ENCODE measurements at regions not wholly inside any gene's neighbourhood (a gene's known extent, or its start where the extent isn't known, plus 50 kb on each side); places are given as distances from the start of the nearest gene placed in this dataset.

- no peaks in the 10 kb centered on the region for H3K4me1 Mint-ChIP-seq
Measured at GRCh38 chr4:79025170-79025569, 85.9 kb upstream of the PAQR3 start.

More at GRCh38 chr4:79025170-79025569, 85.9 kb upstream of the PAQR3 start:
- Histone ChIP-seq H3K27me3 (ENCODE audit: insufficient read depth, low read length) (no peaks in the 10 kb centered on the region), H3K14ac (ENCODE audit: insufficient read depth, low read length) (no peak overlapping the region), H3K9me3 (ENCODE audit: control insufficient read depth, low read depth, low read length) (no peaks in the 10 kb centered on the region), H3K4ac (ENCODE audit: low read depth, low read length) (no peak overlapping the region), H3K23ac (ENCODE audit: insufficient read length, low read depth, low read length) (no peak overlapping the region), H2BK5ac (ENCODE audit: insufficient read length, low read length) (no peak overlapping the region), H3K4me1 (ENCODE audit: insufficient read depth, low read length) (no peaks in the 10 kb centered on the region), H3T11ph (ENCODE audit: low read length) (no peak overlapping the region), H2BK12ac (ENCODE audit: insufficient read length, low read depth, low read length) (no peak overlapping the region), H3K56ac (ENCODE audit: insufficient read length, low read depth, low read length) (no peak overlapping the region), H4K8ac (replicated peaks; ENCODE audit: insufficient read length, low read depth, low read length) (no peak overlapping the region), H3K18ac (ENCODE audit: insufficient read length, low read depth, low read length) (no peak overlapping the region), H2AK5ac (ENCODE audit: insufficient read length, low read length) (no peak overlapping the region), H4K5ac (ENCODE audit: insufficient read length, low read depth, low read length) (no peak overlapping the region), H3K79me2 (ENCODE audit: insufficient read depth, low read length) (no peaks in the 10 kb centered on the region), H2BK20ac (ENCODE audit: low read depth, low read length, poor library complexity, severe bottlenecking) (no peak overlapping the region), H3K4me2 (ENCODE audit: insufficient read depth, insufficient read length, low read length) (no peak overlapping the region), H2BK120ac (ENCODE audit: low read depth, low read length, poor library complexity, severe bottlenecking) (no peak overlapping the region), H4K20me1 (ENCODE audit: control insufficient read depth, insufficient read depth, insufficient read length) (no peaks in the 10 kb centered on the region), H4K91ac (ENCODE audit: insufficient read length, low read depth, low read length) (no peak overlapping the region), H3K23me2 (ENCODE audit: insufficient read length, low read depth, low read length, poor library complexity, severe bottlenecking) (no peaks in the 10 kb centered on the region), H3K9ac (ENCODE audit: extremely low read depth, insufficient read length, low read length) (no peak overlapping the region), H2BK15ac (ENCODE audit: low read depth, low read length) (no peak overlapping the region), H3K27ac (ENCODE audit: insufficient read length, low read depth, low read length) (no peak overlapping the region), H3K79me1 (ENCODE audit: insufficient read depth, low read depth, low read length, poor library complexity, severe bottlenecking) (no peaks in the 10 kb centered on the region), H2AFZ (ENCODE audit: low read length) (no peak overlapping the region)
- Mint-ChIP-seq H3K36me3 (ENCODE audit: insufficient read depth in 1 of 3, low read depth in 3 of 3) (no peaks in the 10 kb centered on the region), H3K27me3 (ENCODE audit: low read depth) (no peaks in the 10 kb centered on the region), H3K27ac (no peak overlapping the region), H3K9me3 (no peaks in the 10 kb centered on the region; a peak in 1 of 5 replicates), H3K4me3 (no peak overlapping the region)
- WGBS (ENCODE audit: extremely low coverage, insufficient read length, low lambda C conversion rate): no CpG with 5 or more reads among the region's 2 CpGs
- no peak for TF ChIP-seq CTCF (conservative IDR thresholded peaks at IDR 0.05)
- no peak for DNase-seq

Measured in H9 (cell line).